ENCODE measurements at regions not wholly inside any gene's neighbourhood (a gene's known extent, or its start where the extent isn't known, plus 50 kb on each side); places are given as distances from the start of the nearest gene placed in this dataset.

- no peak for TF ChIP-seq EZH2phosphoT487 (IDR thresholded peaks at IDR 0.05; ENCODE audit: insufficient read depth, low read depth)
- TF ChIP-seq EZH2 (IDR thresholded peaks at IDR 0.05; ENCODE audit: insufficient read depth, poor library complexity, severe bottlenecking), result no peak
Measured at GRCh38 chrX:98548519-98548918, 1664.8 kb downstream of the RPA4 start.

Measured in GM23248 (cell line).